HG02970 (cell line): ENCODE measurements at regions not wholly inside any gene's neighbourhood (a gene's known extent, or its start where the extent isn't known, plus 50 kb on each side); places are given as distances from the start of the nearest gene placed in this dataset.

Experiments
- ATAC-seq: cut with Tn5 transposase; IDR thresholded peaks from one replicate; pipeline ENCODE4 v1.9.1; 2021; ENCODE audit warnings: mild to moderate bottlenecking, moderate library complexity, moderate number of reproducible peaks; ENCODE audit not compliant: unreplicated experiment, low FRiP score

- ATAC-seq: no peak
Observed at GRCh38 chr4:125433453-125433852, 118.7 kb downstream of the FAT4 start.

- ATAC-seq: no peak
Observed at GRCh38 chr4:125434136-125434535, 119.4 kb downstream of the FAT4 start.

DNA sequence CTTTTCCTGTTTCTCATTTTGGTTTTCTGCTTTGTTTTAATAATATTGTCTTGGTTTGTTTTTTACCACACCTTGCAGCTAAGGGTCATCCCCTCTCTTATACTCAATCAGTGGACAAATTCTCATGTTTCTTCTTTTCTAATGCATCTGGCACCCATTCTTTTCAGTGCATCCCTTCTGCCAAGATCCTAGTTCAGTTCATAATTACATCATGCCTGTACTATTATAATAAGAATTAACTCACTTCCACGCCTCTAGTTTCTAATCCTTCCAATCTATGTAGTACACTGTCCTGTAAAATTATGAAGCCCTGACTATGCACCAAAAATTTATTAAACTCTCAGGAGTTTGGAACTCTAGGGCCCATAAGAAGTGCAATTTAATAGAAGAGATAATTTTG lies 126.1 kb downstream of the FAT4 start:
- no peak for ATAC-seq

- ATAC-seq: no peak
Observed at GRCh38 chr4:125444166-125444565, 129.4 kb downstream of the FAT4 start.

GRCh38 chr4:125445525-125445924 lies 130.8 kb downstream of the FAT4 start:
- no peak for ATAC-seq

DNA sequence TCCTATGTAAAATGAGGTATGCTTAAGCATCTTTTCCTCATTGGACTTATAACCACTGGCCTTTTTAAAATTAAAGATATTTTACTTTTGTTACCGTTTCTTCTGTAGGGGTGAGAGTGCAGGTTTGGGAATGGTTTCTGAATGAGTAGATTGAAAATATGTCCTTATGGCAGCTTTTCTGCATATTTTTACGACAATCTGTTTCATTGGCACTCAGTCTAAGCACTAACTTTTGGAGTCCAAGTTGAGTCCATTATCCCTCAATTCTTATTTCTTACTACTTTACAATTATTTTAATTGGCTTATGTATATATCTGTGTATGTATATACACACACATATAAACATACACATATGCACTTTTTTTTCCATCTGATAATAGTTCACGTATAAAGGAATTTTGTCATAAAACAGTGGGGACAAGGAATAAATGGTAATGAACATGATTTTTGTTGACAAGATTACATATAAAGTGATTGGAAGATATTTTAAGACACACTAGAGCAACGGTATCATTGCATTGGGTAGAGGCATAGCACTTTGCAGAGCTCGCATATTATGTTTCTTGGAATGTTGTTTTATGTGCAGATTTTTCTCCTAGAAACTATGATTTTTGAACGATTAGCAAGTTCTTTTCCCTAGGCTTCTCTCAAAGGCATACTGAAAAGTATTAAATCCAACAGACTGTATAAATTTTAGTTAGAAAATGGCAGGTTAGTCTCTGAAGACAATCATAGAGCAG lies 133.0 kb downstream of the FAT4 start:
- no peak for ATAC-seq

GRCh38 chr4:125456075-125456474 lies 141.3 kb downstream of the FAT4 start:
- no peak for ATAC-seq

- ATAC-seq: no peak
Observed at GRCh38 chr4:125459531-125459930, 144.8 kb downstream of the FAT4 start.

DNA sequence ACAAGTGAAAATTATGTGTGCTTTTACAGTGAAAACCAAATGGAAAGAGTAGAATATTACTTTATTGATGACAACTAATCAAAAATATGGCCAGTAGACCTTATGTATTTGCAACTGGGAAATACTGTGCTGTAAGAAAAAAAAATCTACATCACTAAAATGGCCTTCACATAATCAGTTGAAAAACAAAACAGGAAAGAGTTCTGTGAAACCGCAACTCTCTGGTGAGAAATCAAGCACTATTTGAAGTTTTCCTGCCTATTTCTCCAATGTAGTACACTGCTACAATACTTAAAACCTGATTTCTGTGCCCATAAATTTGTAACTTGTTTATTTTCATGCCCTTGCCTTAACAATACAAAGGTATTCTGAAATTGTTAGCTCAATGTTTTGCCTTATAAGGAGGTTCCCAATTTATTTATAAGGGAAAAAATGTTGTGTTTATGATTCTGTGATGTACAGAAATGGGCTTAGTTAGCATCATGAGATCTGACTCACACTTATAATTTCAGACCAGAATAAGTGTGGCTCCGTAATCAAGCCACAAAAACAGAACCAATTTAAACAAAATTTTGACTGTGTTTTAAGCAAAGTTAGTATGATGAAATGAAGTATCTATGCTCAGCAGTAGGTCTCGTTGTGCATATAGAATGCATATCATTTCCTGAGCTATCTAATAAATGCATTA lies 147.1 kb downstream of the FAT4 start:
- ATAC-seq: no peak

DNA sequence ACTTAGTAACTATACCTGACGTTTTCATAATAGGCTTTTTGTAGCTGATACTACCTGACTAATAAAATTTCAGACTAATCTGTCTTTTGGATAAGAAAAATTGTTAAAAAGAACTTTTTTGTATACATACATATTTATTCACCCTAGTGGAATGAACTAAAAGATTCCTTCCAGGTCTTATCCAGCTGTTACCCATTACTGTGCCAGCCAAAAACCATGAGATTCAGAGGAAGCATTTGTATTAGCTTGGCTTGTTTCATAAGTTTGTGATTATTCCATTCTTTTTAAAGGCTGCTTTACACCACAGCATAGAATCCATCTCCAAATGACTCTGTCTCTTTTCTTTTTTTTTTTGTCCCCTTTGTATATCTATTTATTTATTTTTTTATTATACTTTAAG lies 149.4 kb downstream of the FAT4 start:
- ATAC-seq: no peak

DNA sequence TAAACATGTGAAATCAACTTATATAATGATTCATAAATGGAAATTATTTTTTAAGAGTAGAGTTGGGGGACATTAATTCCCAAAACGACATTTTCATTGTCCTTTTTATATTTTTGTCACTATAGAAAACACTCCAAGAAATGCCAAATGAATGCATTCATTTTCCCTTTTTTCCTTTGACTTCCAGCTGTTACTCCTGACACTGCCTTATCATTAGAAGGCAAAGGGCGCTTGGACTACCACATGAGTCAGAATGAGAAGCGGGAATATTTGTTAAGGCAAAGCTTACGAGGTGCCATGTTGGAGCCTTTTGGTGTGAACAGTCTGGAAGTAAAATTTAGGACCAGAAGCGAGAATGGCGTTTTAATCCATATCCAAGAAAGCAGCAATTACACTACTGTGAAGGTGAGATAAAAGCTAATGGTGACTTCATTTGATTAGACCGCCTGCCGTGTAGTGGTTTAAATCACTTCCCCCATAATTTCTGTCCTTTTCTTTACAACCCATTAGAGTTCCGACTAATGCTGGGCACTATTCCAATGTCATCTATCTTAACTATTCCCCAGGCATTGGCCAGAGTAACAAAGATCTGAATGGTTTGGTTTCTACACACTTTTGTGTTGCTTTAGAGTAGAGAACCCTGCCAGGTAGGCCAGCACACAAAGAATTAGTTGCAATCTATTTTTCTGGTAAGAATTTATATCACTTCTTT lies 166.7 kb downstream of the FAT4 start:
- ATAC-seq: no peak

DNA sequence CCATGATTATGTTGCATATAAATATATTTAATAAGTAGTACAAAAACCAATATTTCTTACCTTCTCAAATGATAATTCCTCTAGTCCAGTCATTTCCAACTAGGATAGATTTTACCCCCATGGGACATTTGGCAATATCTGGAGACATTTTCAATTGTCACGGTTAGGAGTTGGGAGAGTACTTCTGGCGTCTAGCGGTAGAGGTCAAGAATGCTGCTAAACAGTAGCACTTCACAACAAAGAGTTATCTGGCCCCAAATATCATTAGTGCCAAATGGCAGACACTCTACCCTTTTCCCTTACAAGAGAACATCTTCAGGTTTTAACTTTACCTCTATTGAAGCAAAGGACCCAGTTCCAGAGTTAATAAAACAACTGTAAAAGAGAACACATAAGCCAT lies 168.1 kb downstream of the FAT4 start:
- no peak for ATAC-seq

GRCh38 chr4:125483278-125483677 lies 168.5 kb downstream of the FAT4 start:
- ATAC-seq: no peak

DNA sequence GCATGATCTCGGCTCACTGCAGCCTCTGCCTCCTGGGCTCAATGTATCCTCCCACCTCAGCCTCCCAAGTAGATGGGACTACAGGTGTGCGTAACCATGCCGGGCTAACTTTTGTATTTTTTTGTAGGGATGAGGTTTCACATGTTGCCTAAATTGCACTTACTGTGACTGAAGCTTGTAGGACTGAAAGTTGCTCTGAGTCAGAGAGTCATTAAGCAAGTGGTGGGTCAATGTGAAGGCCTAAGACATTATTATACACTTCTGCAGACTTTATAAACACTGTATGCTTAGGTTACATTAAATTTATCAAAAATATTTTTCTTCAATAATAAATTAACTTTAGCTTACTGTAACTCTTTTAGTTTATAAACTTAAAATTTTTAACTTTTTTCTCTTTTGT lies 170.2 kb downstream of the FAT4 start:
- no peak for ATAC-seq

DNA sequence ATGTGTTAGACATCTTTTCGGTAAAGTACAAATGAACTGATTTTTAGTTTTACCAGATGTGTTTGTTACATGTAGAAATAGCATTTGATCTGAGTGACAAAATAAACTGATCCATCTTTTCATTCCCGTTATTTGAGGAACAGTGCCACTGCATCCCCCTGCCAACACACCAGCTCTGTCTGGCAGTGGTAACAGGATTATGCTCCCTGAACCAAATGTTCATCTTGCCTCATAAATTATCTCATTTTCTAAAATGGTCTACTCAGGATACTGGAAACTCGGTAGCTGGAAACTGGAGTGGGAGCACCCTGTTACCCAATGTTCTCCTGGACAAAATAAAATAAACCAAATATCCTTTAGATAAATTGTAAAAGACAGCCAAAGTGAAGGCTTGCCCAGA lies 171.6 kb downstream of the FAT4 start:
- no peak for ATAC-seq

DNA sequence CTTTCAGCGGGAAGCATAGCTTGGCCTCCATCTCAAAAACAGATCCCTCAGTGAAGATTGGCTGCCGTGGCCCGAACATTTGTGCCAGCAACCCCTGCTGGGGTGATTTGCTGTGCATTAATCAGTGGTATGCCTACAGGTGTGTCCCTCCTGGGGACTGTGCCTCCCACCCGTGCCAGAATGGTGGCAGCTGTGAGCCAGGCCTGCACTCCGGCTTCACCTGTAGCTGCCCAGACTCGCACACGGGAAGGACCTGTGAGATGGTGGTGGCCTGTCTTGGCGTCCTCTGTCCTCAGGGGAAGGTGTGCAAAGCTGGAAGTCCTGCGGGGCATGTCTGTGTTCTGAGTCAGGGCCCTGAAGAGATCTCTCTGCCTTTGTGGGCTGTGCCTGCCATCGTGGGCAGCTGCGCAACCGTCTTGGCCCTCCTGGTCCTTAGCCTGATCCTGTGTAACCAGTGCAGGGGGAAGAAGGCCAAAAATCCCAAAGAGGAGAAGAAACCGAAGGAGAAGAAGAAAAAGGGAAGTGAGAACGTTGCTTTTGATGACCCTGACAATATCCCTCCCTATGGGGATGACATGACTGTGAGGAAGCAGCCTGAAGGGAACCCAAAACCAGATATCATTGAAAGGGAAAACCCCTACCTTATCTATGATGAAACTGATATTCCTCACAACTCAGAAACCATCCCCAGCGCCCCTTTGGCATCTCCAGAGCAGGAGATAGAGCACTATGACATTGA lies 175.4 kb downstream of the FAT4 start:
- no peak for ATAC-seq

DNA sequence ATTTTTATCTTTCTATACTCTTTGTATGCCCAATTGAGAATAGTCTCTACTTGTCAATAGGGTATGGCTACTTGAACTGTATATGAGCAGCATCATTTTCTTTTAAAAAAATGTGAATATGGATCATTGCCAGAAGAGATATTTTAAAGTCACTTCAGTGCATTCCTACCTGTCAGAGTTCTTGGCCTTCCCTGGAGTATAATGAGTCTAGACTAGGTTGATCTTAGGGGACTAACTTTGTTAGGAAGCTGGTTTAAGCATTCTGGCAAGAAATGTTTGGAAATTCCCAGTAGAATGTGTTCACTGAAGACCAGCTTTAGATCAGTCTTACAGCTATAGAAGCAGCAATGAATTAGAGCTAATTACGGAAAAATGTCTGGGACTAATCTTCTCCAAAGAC lies 178.2 kb downstream of the FAT4 start:
- no peak for ATAC-seq

GRCh38 chr4:125497861-125498260 lies 183.1 kb downstream of the FAT4 start:
- no peak for ATAC-seq

GRCh38 chr4:125498981-125499380 lies 184.2 kb downstream of the FAT4 start:
- no peak for ATAC-seq

DNA sequence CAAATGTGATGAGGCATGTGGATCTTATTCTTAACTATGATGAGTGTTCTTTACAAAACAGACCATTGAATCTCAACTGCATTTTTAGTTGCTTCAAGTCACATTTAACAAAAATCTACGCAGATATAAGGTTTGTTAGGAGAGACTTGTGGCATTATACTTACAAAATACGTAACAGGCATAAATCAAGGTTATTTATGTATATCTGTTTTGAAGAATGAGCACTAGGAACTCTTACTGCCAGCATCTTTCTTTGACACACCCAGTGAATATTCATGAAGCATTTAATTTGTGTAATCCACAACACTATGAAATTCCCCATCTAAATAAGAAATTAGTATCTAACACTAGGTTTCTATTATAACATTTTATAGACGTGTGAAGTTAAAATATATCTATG lies 186.3 kb downstream of the FAT4 start:
- ATAC-seq: no peak

DNA sequence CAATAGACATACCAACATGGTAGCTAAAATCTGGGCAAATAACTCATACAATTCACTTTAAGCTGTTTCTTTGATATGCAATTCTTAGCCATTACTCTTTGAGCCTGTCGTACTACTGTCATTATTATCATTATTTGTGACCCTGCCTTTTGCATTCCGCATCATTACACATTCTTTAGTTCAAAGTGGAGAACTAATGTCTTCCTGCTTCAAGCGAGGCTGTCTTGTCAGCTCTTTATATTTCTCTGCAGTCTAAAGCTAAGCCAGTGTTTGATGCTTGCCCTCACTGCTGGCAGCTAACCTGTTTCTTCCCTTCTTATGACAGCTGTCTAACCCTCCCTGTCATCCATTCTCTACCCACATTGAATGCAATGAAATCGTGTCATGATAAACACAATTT lies 186.8 kb downstream of the FAT4 start:
- ATAC-seq: no peak
